Panc1 (cell line): ENCODE measurements at regions not wholly inside any gene's neighbourhood (a gene's known extent, or its start where the extent isn't known, plus 50 kb on each side); places are given as distances from the start of the nearest gene placed in this dataset.

ENCODE experiments used
- ATAC-seq: fragments of 200-7000 bp; cut with Tn5 transposase; 2 replicates; pipeline ENCODE4 v1.9.1; 2020; ENCODE audit warnings: mild to moderate bottlenecking, moderate library complexity
- BruUV-seq: library from RNA; stranded (reverse); fragments of 400-500 nt; replicated peaks from 2 replicates; lab custom pipeline; 2021; lab: Mats Ljungman, UMichigan
- CTCF ChIA-PET: fragments of 300-600 bp; sonication (Branson Sonifier 250); formaldehyde crosslinking; loops from one replicate; lab custom pipeline; 2022; ENCODE audit warnings: antibody characterized with exemption; lab: Charles Lee
- POLR2A ChIA-PET: fragments of 300-600 bp; sonication (Branson Sonifier 250); formaldehyde crosslinking; loops from one replicate; lab custom pipeline; 2022; ENCODE audit warnings: antibody characterized with exemption; lab: Charles Lee
- DNase-seq: peaks from one replicate; pipeline ENCODE4 v3.0.0-alpha.2; 2010; ENCODE audit warnings: low read depth, low spot score
- H3K27ac ChIP-seq: 2 replicates; pipeline ENCODE4 v1.5.1; 2011; ENCODE audit warnings: mild to moderate bottlenecking, low read length, inconsistent platforms
- H3K27me3 ChIP-seq: fragments of 200-500 bp; sonication (Bioruptor generic); 2 replicates; pipeline ENCODE4 v1.6.0; 2014; ENCODE audit warnings: low read length, inconsistent platforms; ENCODE audit not compliant: control insufficient read depth, insufficient read depth
- H3K36me3 ChIP-seq: fragments of 200-500 bp; sonication (Bioruptor generic); 2 replicates; pipeline ENCODE4 v1.5.1; 2014; ENCODE audit warnings: inconsistent platforms, mild to moderate bottlenecking, low read length, moderate library complexity; ENCODE audit not compliant: control insufficient read depth, insufficient read depth
- H3K4me1 ChIP-seq: 2 replicates; pipeline ENCODE4 v1.5.1; 2011; ENCODE audit warnings: inconsistent platforms, mild to moderate bottlenecking, low read length, moderate library complexity; ENCODE audit not compliant: control insufficient read depth, insufficient read depth
- H3K4me3 ChIP-seq, 2 experiments: 2 replicates each; pipeline ENCODE4 v1.5.1; 2011 to 2012; ENCODE audit warnings: low read depth in 2 of 2, low read length in 2 of 2, mild to moderate bottlenecking in 2 of 2, inconsistent platforms in 1 of 2, moderate library complexity in 1 of 2
- H3K9me3 ChIP-seq: fragments of 200-500 bp; sonication (Bioruptor generic); 2 replicates; pipeline ENCODE4 v1.5.1; 2014; ENCODE audit warnings: low read depth, mild to moderate bottlenecking, inconsistent platforms, low read length, moderate library complexity; ENCODE audit not compliant: control insufficient read depth, insufficient read depth
- POLR2AphosphoS5 ChIP-seq: IDR thresholded peaks from 2 replicates; pipeline ENCODE4 v1.6.1; 2012; ENCODE audit warnings: mild to moderate bottlenecking, low read depth, low read length, moderate library complexity
- REST ChIP-seq, 2 experiments: IDR thresholded peaks; 2 replicates each; pipeline ENCODE4 v1.6.1; 2011 to 2012; ENCODE audit warnings: low read depth in 2 of 2, control low read depth in 1 of 2, low read length in 1 of 2, mild to moderate bottlenecking in 1 of 2, moderate library complexity in 1 of 2; ENCODE audit not compliant: insufficient read depth in 1 of 2
- SIN3A ChIP-seq: IDR thresholded peaks from 2 replicates; pipeline ENCODE4 v1.6.1; 2012; ENCODE audit warnings: low read depth, mild to moderate bottlenecking, low read length, moderate library complexity, borderline replicate concordance; ENCODE audit not compliant: insufficient read depth
- TCF7L2 ChIP-seq: IDR thresholded peaks from 2 replicates; pipeline ENCODE4 v1.6.1; 2011; ENCODE audit warnings: mild to moderate bottlenecking, low read depth, low read length, inconsistent platforms
- in situ Hi-C: cut with HindIII; loops from 2 replicates; pipeline ENCODE4 v1.10.0; 2016; ENCODE audit warnings: low sequenced_read_pairs, low pct_unique_long_range_greater_than_20kb
- intact Hi-C: fragments of 100-400 bp; cut with micrococcal nuclease; formaldehyde crosslinking; loops from one replicate; pipeline ENCODE4 v1.10.0; 2022; ENCODE audit not compliant: unreplicated experiment
- TF ChIP-seq, protein P1 (sequence below): fragments of 450-650 bp; IDR thresholded peaks from 2 replicates; pipeline ENCODE4 v1.5.1; 2017; ENCODE audit warnings: mild to moderate bottlenecking

- intact Hi-C loops = no loop called here
- H3K4me1 ChIP-seq = no peaks in the 10 kb centered on the region
- no peak for ATAC-seq
Observed at GRCh38 chr12:28023156-28023887, 50.8 kb upstream of the PTHLH start.

GRCh38 chr12:28024231-28024995 lies 51.9 kb upstream of the PTHLH start:
- H3K27ac ChIP-seq = no peak overlapping the region
- ATAC-seq (no peak), DNase-seq (no peak)
- no peaks in the 10 kb centered on the region for H3K9me3 ChIP-seq
- H3K4me1 ChIP-seq = no peaks in the 10 kb centered on the region
- BruUV-seq = no TSS peak
- no peak for TF ChIP-seq REST (IDR thresholded peaks at IDR 0.05; ENCODE audit: insufficient read depth in 1 of 2, low read depth in 2 of 2, low read length in 1 of 2)
- no peak for TF ChIP-seq SIN3A
- TF ChIP-seq POLR2AphosphoS5 = no peak
- TF ChIP-seq TCF7L2 = no peak
- TF ChIP-seq, protein P1, sequence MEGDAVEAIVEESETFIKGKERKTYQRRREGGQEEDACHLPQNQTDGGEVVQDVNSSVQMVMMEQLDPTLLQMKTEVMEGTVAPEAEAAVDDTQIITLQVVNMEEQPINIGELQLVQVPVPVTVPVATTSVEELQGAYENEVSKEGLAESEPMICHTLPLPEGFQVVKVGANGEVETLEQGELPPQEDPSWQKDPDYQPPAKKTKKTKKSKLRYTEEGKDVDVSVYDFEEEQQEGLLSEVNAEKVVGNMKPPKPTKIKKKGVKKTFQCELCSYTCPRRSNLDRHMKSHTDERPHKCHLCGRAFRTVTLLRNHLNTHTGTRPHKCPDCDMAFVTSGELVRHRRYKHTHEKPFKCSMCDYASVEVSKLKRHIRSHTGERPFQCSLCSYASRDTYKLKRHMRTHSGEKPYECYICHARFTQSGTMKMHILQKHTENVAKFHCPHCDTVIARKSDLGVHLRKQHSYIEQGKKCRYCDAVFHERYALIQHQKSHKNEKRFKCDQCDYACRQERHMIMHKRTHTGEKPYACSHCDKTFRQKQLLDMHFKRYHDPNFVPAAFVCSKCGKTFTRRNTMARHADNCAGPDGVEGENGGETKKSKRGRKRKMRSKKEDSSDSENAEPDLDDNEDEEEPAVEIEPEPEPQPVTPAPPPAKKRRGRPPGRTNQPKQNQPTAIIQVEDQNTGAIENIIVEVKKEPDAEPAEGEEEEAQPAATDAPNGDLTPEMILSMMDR = no peak
- in situ Hi-C loops = no loop called here
- no peaks in the 10 kb centered on the region for H3K36me3 ChIP-seq
- POLR2A ChIA-PET = interaction anchor here (0.6 kb wide), 2 partner anchors 61 to 269 kb away, joined by 3 read pairs; no protein-coding TSS in a partner anchor
- CTCF ChIA-PET = no interaction called here
- no peak overlapping the region for H3K4me3 ChIP-seq
- H3K27me3 ChIP-seq = no peaks in the 10 kb centered on the region
- intact Hi-C loops = no loop called here

More at GRCh38 chr12:28023156-28023887, 50.8 kb upstream of the PTHLH start:
- H3K27ac ChIP-seq = no peak overlapping the region
- no TSS peak for BruUV-seq
- POLR2A ChIA-PET = no interaction called here
- H3K36me3 ChIP-seq = no peaks in the 10 kb centered on the region
- no peaks in the 10 kb centered on the region; the same call in 1 of the 2 replicates for H3K27me3 ChIP-seq
- no peak for DNase-seq
- TF ChIP-seq, protein P1 = no peak
- no peak for TF ChIP-seq SIN3A
- TF ChIP-seq REST (IDR thresholded peaks at IDR 0.05; ENCODE audit: insufficient read depth in 1 of 2, low read depth in 2 of 2, low read length in 1 of 2) = no peak
- TF ChIP-seq TCF7L2 = no peak
- TF ChIP-seq POLR2AphosphoS5 = no peak
- CTCF ChIA-PET = no interaction called here
- H3K9me3 ChIP-seq = no peaks in the 10 kb centered on the region
- in situ Hi-C loops = no loop called here
- no peak overlapping the region for H3K4me3 ChIP-seq
